Forelimb muscle (tissue), 1 donor: ENCODE measurements at regions not wholly inside any gene's neighbourhood (a gene's known extent, or its start where the extent isn't known, plus 50 kb on each side); places are given as distances from the start of the nearest gene placed in this dataset.
"Not testable (repeated sequence)": the region's sequence is repeated elsewhere in the genome, so short reads cannot be mapped to it uniquely, and the experiment has no call there.

Source experiments
- DNase-seq: peaks from one replicate; pipeline ENCODE4 v3.0.0-alpha.2; 2013; ENCODE audit warnings: low read depth

- DNase-seq, result no peak
Observed at GRCh38 chr11:87871056-87871455, 304.2 kb downstream of the RAB38 start.

GRCh38 chr11:87870086-87870485 is 305.2 kb downstream of the RAB38 start:
- no peak for DNase-seq

GRCh38 chr11:87866951-87867350 is 308.3 kb downstream of the RAB38 start:
- no peak for DNase-seq

- DNase-seq, result no peak
Observed at GRCh38 chr11:87861030-87861429, 314.2 kb downstream of the RAB38 start.

- no peak for DNase-seq
Observed at GRCh38 chr11:87859636-87860035, 315.6 kb downstream of the RAB38 start.

GRCh38 chr11:87851827-87852226 is 323.4 kb downstream of the RAB38 start:
- no peak for DNase-seq

- no peak for DNase-seq
Observed at GRCh38 chr11:87851234-87851633, 324.0 kb downstream of the RAB38 start.

GRCh38 chr11:87849216-87849615 is 326.0 kb downstream of the RAB38 start:
- DNase-seq, result no peak

- DNase-seq, result no peak
Observed at GRCh38 chr11:87840786-87841185, 334.5 kb downstream of the RAB38 start.

GRCh38 chr11:87832211-87832610 is 343.0 kb downstream of the RAB38 start:
- no peak for DNase-seq

- DNase-seq, result peak; percentile 62
Observed at GRCh38 chr11:87820011-87820410, 355.2 kb downstream of the RAB38 start.

- DNase-seq, result no peak
Observed at GRCh38 chr11:87819151-87819550, 356.1 kb downstream of the RAB38 start.

GRCh38 chr11:87812571-87813365 is 362.5 kb downstream of the RAB38 start:
- no peak for DNase-seq

- no peak for DNase-seq
Observed at GRCh38 chr11:87810486-87810885, 364.8 kb downstream of the RAB38 start.

GRCh38 chr11:87809256-87809655 is 366.0 kb downstream of the RAB38 start:
- DNase-seq, result no peak

GRCh38 chr11:87804176-87804575 is 371.1 kb downstream of the RAB38 start:
- no peak for DNase-seq

GRCh38 chr11:87803748-87804147 is 371.5 kb downstream of the RAB38 start:
- DNase-seq, result no peak

- DNase-seq, result not testable (repeated sequence)
Observed at GRCh38 chr11:87784862-87785261, 390.4 kb downstream of the RAB38 start.

GRCh38 chr11:87780068-87780413 is 395.2 kb downstream of the RAB38 start:
- DNase-seq, result no peak

- DNase-seq, result no peak
Observed at GRCh38 chr11:87779276-87780067, 395.8 kb downstream of the RAB38 start.

- no peak for DNase-seq
Observed at GRCh38 chr11:87778357-87778756, 396.9 kb downstream of the RAB38 start.

- no peak for DNase-seq
Observed at GRCh38 chr11:87775036-87775435, 400.2 kb downstream of the RAB38 start.

- DNase-seq, result no peak
Observed at GRCh38 chr11:87769661-87770060, 405.6 kb downstream of the RAB38 start.
